Activated naive CD4-positive, alpha-beta T cell treated with anti-CD3 and anti-CD28 coated beads for 36 hours (primary cell): ENCODE measurements at regions not wholly inside any gene's neighbourhood (a gene's known extent, or its start where the extent isn't known, plus 50 kb on each side); places are given as distances from the start of the nearest gene placed in this dataset.

ENCODE experiments used
- CTCF ChIA-PET: fragments of 350-600 bp; sonication (Branson Sonifier 250); formaldehyde crosslinking; loops from one replicate; lab custom pipeline; 2021; ENCODE audit warnings: antibody characterized with exemption; lab: Charles Lee
- DNase-seq: peaks from one replicate; pipeline ENCODE4 v3.0.0-alpha.2; 2020
- H3K27ac Mint-ChIP-seq: one replicate; pipeline ENCODE4 v1.8.0; 2021; ENCODE audit warnings: mild to moderate bottlenecking, mixed read lengths
- H3K27me3 Mint-ChIP-seq: one replicate; pipeline ENCODE4 v1.8.0; 2021; ENCODE audit warnings: low read depth, mixed read lengths
- H3K36me3 Mint-ChIP-seq: one replicate; pipeline ENCODE4 v1.8.0; 2021; ENCODE audit warnings: low read depth, mixed read lengths
- H3K4me1 Mint-ChIP-seq: one replicate; pipeline ENCODE4 v1.8.0; 2021; ENCODE audit warnings: low read depth, mixed read lengths
- H3K4me3 Mint-ChIP-seq: one replicate; pipeline ENCODE4 v1.8.0; 2021; ENCODE audit warnings: mild to moderate bottlenecking, moderate library complexity, mixed read lengths
- H3K9me3 Mint-ChIP-seq: one replicate; pipeline ENCODE4 v1.8.0; 2021; ENCODE audit warnings: mixed read lengths
- intact Hi-C: fragments of 100-400 bp; cut with micrococcal nuclease; formaldehyde crosslinking; loops from one replicate; pipeline ENCODE4 v1.15.1; 2023

DNA sequence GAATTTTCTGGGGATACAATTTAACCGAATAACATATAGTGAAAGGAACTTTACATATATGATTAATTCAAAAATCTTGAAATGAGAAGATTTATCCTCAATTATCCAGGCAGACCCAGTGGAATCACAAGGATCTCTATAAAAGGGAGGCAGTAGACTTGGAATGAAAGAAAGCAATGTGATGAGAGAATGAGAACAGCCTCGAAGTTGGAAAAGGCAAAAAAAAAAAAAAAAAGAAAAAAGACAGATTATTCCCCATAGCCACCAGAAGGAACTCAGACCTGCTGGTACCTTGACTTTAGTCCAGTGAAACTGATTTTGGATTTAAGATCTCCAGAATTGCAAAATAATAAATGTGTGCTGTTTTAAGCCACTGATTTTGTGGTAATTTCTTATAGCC, 416.3 kb upstream of the OR4E1 start:
- H3K36me3 Mint-ChIP-seq, result no peaks in the 10 kb centered on the region
- peaks cover 19% of the 10 kb centered on the region for H3K4me1 Mint-ChIP-seq
- no peak overlapping the region for H3K27ac Mint-ChIP-seq
- CTCF ChIA-PET, result interaction anchor here (2.4 kb wide), 1 partner anchor 10 kb away, joined by 7 read pairs; no protein-coding TSS in a partner anchor
- no peaks in the 10 kb centered on the region for H3K27me3 Mint-ChIP-seq
- H3K9me3 Mint-ChIP-seq, result no peaks in the 10 kb centered on the region
- DNase-seq, result no peak
- H3K4me3 Mint-ChIP-seq, result no peak overlapping the region
- intact Hi-C loops, result no loop called here

- Mint-ChIP-seq H3K4me3 (no peak overlapping the region), H3K27ac (no peak overlapping the region), H3K27me3 (no peaks in the 10 kb centered on the region), H3K9me3 (no peaks in the 10 kb centered on the region), H3K36me3 (no peaks in the 10 kb centered on the region), H3K4me1 (peaks cover 20% of the 10 kb centered on the region)
- DNase-seq, result no peak
- CTCF ChIA-PET, result interaction anchor here (0.7 to 2.4 kb wide), 2 partner anchors 11 to 44 kb away, joined by 3 to 7 read pairs; no protein-coding TSS in a partner anchor
- intact Hi-C loops, result no loop called here
Observed at GRCh38 chr14:22088614-22089342, 415.2 kb upstream of the OR4E1 start.

GRCh38 chr14:22086131-22086530, 412.5 kb upstream of the OR4E1 start:
- Mint-ChIP-seq H3K4me3 (peak overlapping the region; percentile 70), H3K9me3 (no peaks in the 10 kb centered on the region), H3K36me3 (no peaks in the 10 kb centered on the region), H3K4me1 (peaks cover 23% of the 10 kb centered on the region), H3K27ac (peak overlapping the region; percentile 86), H3K27me3 (no peaks in the 10 kb centered on the region)
- DNase-seq, result no peak
- CTCF ChIA-PET, result interaction anchor here (0.6 to 2.5 kb wide), 4 partner anchors 10 to 802 kb away, joined by 4 to 9 read pairs (median 6); no protein-coding TSS in a partner anchor
- intact Hi-C loops, result no loop called here

GRCh38 chr14:22084393-22085281, 411.0 kb upstream of the OR4E1 start:
- peak overlapping the region; percentile 46 for H3K4me3 Mint-ChIP-seq
- H3K27me3 Mint-ChIP-seq, result no peaks in the 10 kb centered on the region
- H3K9me3 Mint-ChIP-seq, result no peaks in the 10 kb centered on the region
- intact Hi-C loops, result loop anchor here (1.0 kb wide), 2 partner anchors 16 to 37 kb away; no protein-coding TSS in a partner anchor
- H3K4me1 Mint-ChIP-seq, result peaks cover 25% of the 10 kb centered on the region
- peak overlapping the region; percentile 84 for H3K27ac Mint-ChIP-seq
- DNase-seq, result peak; percentile 31
- CTCF ChIA-PET, result interaction anchor here (1.1 to 2.1 kb wide), 3 partner anchors 12 to 28 kb away, joined by 3 to 20 read pairs (median 4); no protein-coding TSS in a partner anchor
- no peaks in the 10 kb centered on the region for H3K36me3 Mint-ChIP-seq

DNA sequence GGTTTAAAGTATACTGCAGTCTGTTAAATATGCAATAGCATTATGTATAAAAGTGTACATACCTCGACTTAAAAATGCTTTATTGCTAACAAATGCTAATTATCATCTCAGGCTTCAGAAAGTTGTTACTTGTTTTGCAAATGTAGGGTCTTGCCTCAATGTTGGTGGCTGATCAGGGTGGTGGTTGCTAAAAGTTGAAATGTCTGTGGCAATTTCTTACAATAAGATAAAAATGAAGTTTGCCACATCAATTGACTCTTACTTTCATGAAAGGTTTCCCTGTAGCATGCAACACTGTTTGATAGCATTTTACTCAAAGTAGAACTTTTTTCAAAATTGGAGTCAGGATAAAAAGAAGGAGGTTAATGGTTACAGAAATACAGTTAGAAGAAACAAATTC, 407.7 kb upstream of the OR4E1 start:
- no peak overlapping the region for H3K4me3 Mint-ChIP-seq
- H3K36me3 Mint-ChIP-seq, result no peaks in the 10 kb centered on the region
- H3K4me1 Mint-ChIP-seq, result peaks cover 32% of the 10 kb centered on the region
- no peak for DNase-seq
- CTCF ChIA-PET, result no interaction called here
- no peaks in the 10 kb centered on the region for H3K9me3 Mint-ChIP-seq
- intact Hi-C loops, result no loop called here
- H3K27me3 Mint-ChIP-seq, result no peaks in the 10 kb centered on the region
- H3K27ac Mint-ChIP-seq, result peak overlapping the region; percentile 4

DNA sequence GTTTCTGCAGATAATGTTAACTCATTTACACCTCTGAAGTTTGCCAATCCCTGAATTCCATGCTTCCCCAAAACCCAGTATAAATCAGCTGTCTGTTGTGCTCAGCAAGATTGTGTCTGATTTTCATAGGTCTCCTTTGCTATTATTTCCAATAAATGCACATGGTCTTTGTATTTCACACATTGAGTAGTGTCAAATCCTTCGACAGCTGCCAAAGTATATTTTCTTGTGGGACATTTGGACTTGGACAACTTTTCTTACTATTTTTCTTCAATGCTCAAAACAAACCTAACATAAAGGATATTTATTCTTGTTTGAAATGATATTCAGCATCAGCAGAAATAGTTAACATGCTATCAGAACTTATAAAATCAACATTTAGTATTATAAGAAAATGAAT, 406.1 kb upstream of the OR4E1 start:
- H3K9me3 Mint-ChIP-seq, result no peaks in the 10 kb centered on the region
- H3K4me3 Mint-ChIP-seq, result no peak overlapping the region
- no peaks in the 10 kb centered on the region for H3K27me3 Mint-ChIP-seq
- H3K36me3 Mint-ChIP-seq, result no peaks in the 10 kb centered on the region
- CTCF ChIA-PET, result interaction anchor here (0.9 kb wide), 1 partner anchor 32 kb away, joined by 3 read pairs; no protein-coding TSS in a partner anchor
- no peak for DNase-seq
- peaks cover 33% of the 10 kb centered on the region for H3K4me1 Mint-ChIP-seq
- intact Hi-C loops, result no loop called here
- no peak overlapping the region for H3K27ac Mint-ChIP-seq

- Mint-ChIP-seq H3K27me3 (no peaks in the 10 kb centered on the region), H3K36me3 (peaks cover 1% of the 10 kb centered on the region), H3K27ac (peak overlapping the region; percentile 86), H3K4me1 (peaks cover 38% of the 10 kb centered on the region), H3K4me3 (peak overlapping the region; percentile 52), H3K9me3 (no peaks in the 10 kb centered on the region)
- intact Hi-C loops, result loop anchor here (5.0 kb wide), 1 partner anchor 34 kb away; no protein-coding TSS in a partner anchor
- CTCF ChIA-PET, result interaction anchor here (1.2 kb wide), 1 partner anchor 26 kb away, joined by 3 read pairs; no protein-coding TSS in a partner anchor
- DNase-seq, result no peak
Observed at GRCh38 chr14:22073801-22074200, 400.2 kb upstream of the OR4E1 start.

GRCh38 chr14:22071006-22071405, 397.4 kb upstream of the OR4E1 start:
- H3K4me3 Mint-ChIP-seq, result peak overlapping the region; percentile 90
- H3K27ac Mint-ChIP-seq, result peak overlapping the region; percentile 94
- intact Hi-C loops, result loop anchor here (2.0 to 5.0 kb wide), 2 partner anchors 18 to 36 kb away; no protein-coding TSS in a partner anchor
- CTCF ChIA-PET, result interaction anchor here (0.8 to 1.8 kb wide), 4 partner anchors 17 to 81 kb away, joined by 4 to 6 read pairs (median 5); no protein-coding TSS in a partner anchor
- DNase-seq, result peak; percentile 69
- no peaks in the 10 kb centered on the region for H3K27me3 Mint-ChIP-seq
- H3K4me1 Mint-ChIP-seq, result peaks cover 38% of the 10 kb centered on the region
- H3K36me3 Mint-ChIP-seq, result peaks cover 1% of the 10 kb centered on the region
- H3K9me3 Mint-ChIP-seq, result no peaks in the 10 kb centered on the region

DNA sequence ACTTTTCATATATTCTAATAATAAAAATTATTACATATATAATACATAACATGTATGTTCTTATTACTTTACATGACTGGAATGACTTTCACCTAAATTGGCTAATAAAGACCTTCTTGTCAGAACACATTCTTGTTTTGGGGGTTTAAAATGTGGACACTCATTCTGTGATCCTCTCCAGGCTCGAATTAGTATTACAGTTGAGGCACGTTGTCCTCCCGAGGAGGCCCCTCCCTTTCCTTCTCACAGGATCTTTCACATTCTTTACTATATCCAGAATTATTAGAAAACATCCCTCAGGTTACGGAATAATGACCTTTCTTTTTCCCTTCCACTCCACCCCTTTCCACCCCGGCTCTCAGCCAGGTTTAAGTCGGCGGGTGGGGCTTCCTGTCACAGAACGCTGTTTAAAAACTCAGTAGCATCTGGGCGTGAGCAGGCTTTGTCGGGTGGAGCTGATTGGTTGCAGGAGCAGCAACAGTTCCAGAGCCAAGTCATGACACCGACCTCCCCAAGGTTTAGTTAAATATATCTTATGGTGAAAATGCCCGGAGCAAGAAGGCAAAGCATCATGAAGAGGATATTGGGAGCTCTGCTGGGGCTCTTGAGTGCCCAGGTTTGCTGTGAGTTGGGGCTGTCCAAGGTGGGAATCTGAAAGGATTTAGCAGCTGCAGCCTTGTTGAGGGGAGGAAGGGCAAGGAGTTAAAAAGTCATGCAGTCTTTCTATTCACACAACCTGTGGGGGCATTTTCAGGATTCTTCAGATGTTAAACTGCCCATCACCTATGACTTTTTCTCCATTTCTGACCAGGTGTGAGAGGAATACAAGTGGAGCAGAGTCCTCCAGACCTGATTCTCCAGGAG, 396.7 kb upstream of the OR4E1 start:
- CTCF ChIA-PET, result interaction anchor here (0.8 to 1.8 kb wide), 4 partner anchors 17 to 80 kb away, joined by 4 to 6 read pairs (median 5); no protein-coding TSS in a partner anchor
- Mint-ChIP-seq H3K4me3 (peak overlapping the region; percentile 90), H3K27me3 (no peaks in the 10 kb centered on the region), H3K9me3 (no peaks in the 10 kb centered on the region), H3K27ac (peak overlapping the region; percentile 94), H3K36me3 (peaks cover 1% of the 10 kb centered on the region), H3K4me1 (peaks cover 41% of the 10 kb centered on the region)
- intact Hi-C loops, result loop anchor here (2.0 to 5.0 kb wide), 2 partner anchors 18 to 37 kb away; no protein-coding TSS in a partner anchor
- peak; percentile 74 for DNase-seq

DNA sequence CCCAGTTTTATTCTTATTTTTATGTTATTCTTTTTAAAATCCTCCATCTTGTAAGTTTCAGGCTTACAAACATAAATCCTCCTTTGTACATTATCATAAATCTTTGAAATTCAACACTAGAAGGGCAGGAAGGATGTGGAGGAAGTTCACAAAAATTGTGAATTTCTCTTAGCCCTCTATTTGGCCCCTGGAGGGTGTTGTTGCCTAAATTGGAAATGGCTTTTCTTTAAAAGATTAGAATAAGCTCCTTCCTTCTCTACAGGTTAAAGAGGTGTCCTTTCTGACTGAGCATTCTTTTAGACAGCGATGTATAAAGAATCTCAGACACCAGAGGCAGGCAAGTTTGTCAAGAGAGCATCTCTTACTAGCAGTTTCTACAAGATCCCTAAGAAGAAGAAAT, 391.7 kb upstream of the OR4E1 start:
- Mint-ChIP-seq H3K27me3 (no peaks in the 10 kb centered on the region), H3K9me3 (no peaks in the 10 kb centered on the region), H3K4me3 (peak overlapping the region; percentile 58), H3K27ac (peak overlapping the region; percentile 72), H3K36me3 (no peaks in the 10 kb centered on the region), H3K4me1 (peaks cover 29% of the 10 kb centered on the region)
- DNase-seq, result no peak
- CTCF ChIA-PET, result interaction anchor here (1.3 to 2.1 kb wide), 2 partner anchors 12 to 19 kb away, joined by 3 to 9 read pairs; no protein-coding TSS in a partner anchor
- intact Hi-C loops, result no loop called here

DNA sequence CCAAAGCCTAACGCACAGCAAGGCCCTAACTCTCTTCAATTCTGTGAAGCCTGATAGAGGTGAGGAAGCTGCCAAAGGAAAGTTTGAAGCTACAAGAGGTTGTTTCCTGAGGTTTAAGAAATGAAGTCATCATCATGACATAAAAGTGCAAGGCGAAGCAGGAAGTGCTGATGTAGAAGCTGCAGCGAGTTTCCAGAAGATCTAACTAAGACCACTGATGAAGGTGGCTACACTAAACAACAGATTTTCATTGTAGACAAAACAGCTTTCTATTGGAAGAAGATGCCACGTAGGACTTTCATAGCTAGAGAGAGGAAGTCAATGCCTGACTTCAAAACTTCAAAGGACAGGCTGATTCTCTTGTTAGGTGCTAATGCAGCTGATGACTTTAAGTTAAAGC, 385.6 kb upstream of the OR4E1 start:
- H3K9me3 Mint-ChIP-seq, result peaks cover 3% of the 10 kb centered on the region
- CTCF ChIA-PET, result interaction anchor here (1.0 kb wide), 1 partner anchor 12 kb away, joined by 3 read pairs; no protein-coding TSS in a partner anchor

More for the DNA sequence above, 385.6 kb upstream of the OR4E1 start:
- Mint-ChIP-seq H3K4me3 (no peak overlapping the region), H3K4me1 (peaks cover 25% of the 10 kb centered on the region), H3K36me3 (peaks cover 1% of the 10 kb centered on the region), H3K27me3 (no peaks in the 10 kb centered on the region), H3K27ac (peak overlapping the region; percentile 46)
- intact Hi-C loops, result no loop called here
- DNase-seq, result no peak
